ENCODE measurements at regions not wholly inside any gene's neighbourhood (a gene's known extent, or its start where the extent isn't known, plus 50 kb on each side); places are given as distances from the start of the nearest gene placed in this dataset.

- Mint-ChIP-seq H3K27me3 (no peaks in the 10 kb centered on the region), H3K9me3 (no peaks in the 10 kb centered on the region), H3K4me1 (ENCODE audit: low read depth) (peaks cover 2% of the 10 kb centered on the region), H3K4me3 (no peak overlapping the region), H3K36me3 (ENCODE audit: low read depth) (no peaks in the 10 kb centered on the region), H3K27ac (no peak overlapping the region)
- ChIA-PET CTCF (no interaction called here), POLR2A (no interaction called here)
- intact Hi-C loops (cut with micrococcal nuclease) = no loop called here
- DNase-seq (no peak), ATAC-seq (peak; percentile 17)
- no peak for TF ChIP-seq CTCF (IDR thresholded peaks at IDR 0.05)
Measured at GRCh38 chr6:6885521-6886170, 222.1 kb upstream of the RREB1 start.

GRCh38 chr6:6886171-6886885 lies 221.4 kb upstream of the RREB1 start:
- intact Hi-C loops (cut with micrococcal nuclease) = no loop called here
- CTCF ChIA-PET = no interaction called here

GRCh38 chr6:6886886-6887285 lies 220.9 kb upstream of the RREB1 start:
- H3K4me3 Mint-ChIP-seq = no peak overlapping the region
- no peak for TF ChIP-seq CTCF (IDR thresholded peaks at IDR 0.05)
- intact Hi-C loops (cut with micrococcal nuclease) = no loop called here

More at GRCh38 chr6:6886171-6886885, 221.4 kb upstream of the RREB1 start:
- H3K36me3 Mint-ChIP-seq (ENCODE audit: low read depth) = no peaks in the 10 kb centered on the region
- no peak for TF ChIP-seq CTCF (IDR thresholded peaks at IDR 0.05)
- H3K27ac Mint-ChIP-seq = no peak overlapping the region
- POLR2A ChIA-PET = interaction anchor here (0.9 kb wide), 1 partner anchor 23 kb away, joined by 3 read pairs; no protein-coding TSS in a partner anchor
- no peaks in the 10 kb centered on the region for H3K9me3 Mint-ChIP-seq
- ATAC-seq (no peak), DNase-seq (no peak)
- H3K27me3 Mint-ChIP-seq = no peaks in the 10 kb centered on the region
- no peak overlapping the region for H3K4me3 Mint-ChIP-seq
- peaks cover 2% of the 10 kb centered on the region for H3K4me1 Mint-ChIP-seq (ENCODE audit: low read depth)

GRCh38 chr6:6889601-6890000 lies 218.2 kb upstream of the RREB1 start:
- H3K27me3 Mint-ChIP-seq = no peaks in the 10 kb centered on the region
- CTCF ChIA-PET = no interaction called here
- DNase-seq = no peak
- TF ChIP-seq CTCF (IDR thresholded peaks at IDR 0.05) = no peak
- H3K4me3 Mint-ChIP-seq = no peak overlapping the region
- ATAC-seq = no peak
- peaks cover 4% of the 10 kb centered on the region for H3K4me1 Mint-ChIP-seq (ENCODE audit: low read depth)
- H3K9me3 Mint-ChIP-seq = no peaks in the 10 kb centered on the region
- H3K36me3 Mint-ChIP-seq (ENCODE audit: low read depth) = no peaks in the 10 kb centered on the region
- intact Hi-C loops (cut with micrococcal nuclease) = no loop called here
- H3K27ac Mint-ChIP-seq = no peak overlapping the region
- POLR2A ChIA-PET = interaction anchor here (0.6 kb wide), 1 partner anchor 55 kb away, joined by 3 read pairs; no protein-coding TSS in a partner anchor

More at GRCh38 chr6:6886886-6887285, 220.9 kb upstream of the RREB1 start:
- CTCF ChIA-PET = interaction anchor here (1.1 kb wide), 1 partner anchor 210 kb away, joined by 4 read pairs; no protein-coding TSS in a partner anchor
- peaks cover 3% of the 10 kb centered on the region for H3K4me1 Mint-ChIP-seq (ENCODE audit: low read depth)
- ATAC-seq (no peak), DNase-seq (no peak)
- H3K27ac Mint-ChIP-seq = no peak overlapping the region
- H3K36me3 Mint-ChIP-seq (ENCODE audit: low read depth) = no peaks in the 10 kb centered on the region
- no peaks in the 10 kb centered on the region for H3K9me3 Mint-ChIP-seq
- POLR2A ChIA-PET = interaction anchor here (0.9 kb wide), 1 partner anchor 23 kb away, joined by 3 read pairs; no protein-coding TSS in a partner anchor
- no peaks in the 10 kb centered on the region for H3K27me3 Mint-ChIP-seq

GRCh38 chr6:6890400-6890858 lies 217.3 kb upstream of the RREB1 start:
- no peak for DNase-seq
- no peak for TF ChIP-seq CTCF (IDR thresholded peaks at IDR 0.05)
- intact Hi-C loops (cut with micrococcal nuclease) = no loop called here
- no peak for ATAC-seq
- Mint-ChIP-seq H3K4me1 (ENCODE audit: low read depth) (peaks cover 4% of the 10 kb centered on the region), H3K36me3 (ENCODE audit: low read depth) (no peaks in the 10 kb centered on the region), H3K27me3 (no peaks in the 10 kb centered on the region), H3K4me3 (no peak overlapping the region), H3K27ac (no peak overlapping the region), H3K9me3 (no peaks in the 10 kb centered on the region)
- ChIA-PET CTCF (no interaction called here), POLR2A (no interaction called here)

All from activated CD8-positive, alpha-beta T cell treated with anti-CD3 and anti-CD28 coated beads for 36 hours (primary cell).